Lower lobe of right lung (tissue), 2 donors: ENCODE measurements at regions not wholly inside any gene's neighbourhood (a gene's known extent, or its start where the extent isn't known, plus 50 kb on each side); places are given as distances from the start of the nearest gene placed in this dataset.

Experiments used
- ATAC-seq, 2 donors: fragments of 200-7000 bp; cut with Tn5 transposase; one replicate each; pipeline ENCODE4 v1.9.1; 2020 to 2022; ENCODE audit warnings: mild to moderate bottlenecking in 2 of 2, moderate library complexity in 2 of 2
- DNase-seq: peaks from one replicate; pipeline ENCODE4 v3.0.0-alpha.2; 2020
- H3K27ac ChIP-seq: fragments of 200-600 bp; one replicate; pipeline ENCODE4 v1.8.0; 2022
- H3K27me3 ChIP-seq: fragments of 200-600 bp; one replicate; pipeline ENCODE4 v1.8.0; 2022; ENCODE audit warnings: low read depth
- H3K36me3 ChIP-seq: fragments of 200-600 bp; one replicate; pipeline ENCODE4 v1.8.0; 2022; ENCODE audit warnings: mild to moderate bottlenecking
- H3K4me1 ChIP-seq: fragments of 200-600 bp; one replicate; pipeline ENCODE4 v1.8.0; 2022
- H3K4me3 ChIP-seq: fragments of 200-600 bp; one replicate; pipeline ENCODE4 v1.8.0; 2022; ENCODE audit warnings: mild to moderate bottlenecking
- H3K9me3 ChIP-seq: fragments of 200-600 bp; one replicate; pipeline ENCODE4 v1.8.0; 2022
- intact Hi-C: fragments of 100-400 bp; cut with DNase I; formaldehyde crosslinking; loops from one replicate; pipeline ENCODE4 v1.11.0; 2022
- TF ChIP-seq, protein P1 (sequence below): fragments of 200-600 bp; IDR thresholded peaks from one replicate; pipeline ENCODE4 v1.8.0; 2022; ENCODE audit warnings: antibody characterized with exemption, mild to moderate bottlenecking
- donor health status: DM: no; HTN: yes; CAD: no; lungs with severe emphysema.

GRCh38 chr14:87158283-87158682, 834.7 kb downstream of the GALC start:
- no peak for ATAC-seq
- H3K27ac ChIP-seq: no peak overlapping the region
- H3K4me3 ChIP-seq: no peak overlapping the region
- H3K9me3 ChIP-seq: no peaks in the 10 kb centered on the region
- intact Hi-C loops: no loop called here
- no peaks in the 10 kb centered on the region for H3K27me3 ChIP-seq
- no peaks in the 10 kb centered on the region for H3K36me3 ChIP-seq
- DNase-seq: no peak
- no peaks in the 10 kb centered on the region for H3K4me1 ChIP-seq
- TF ChIP-seq, protein P1, sequence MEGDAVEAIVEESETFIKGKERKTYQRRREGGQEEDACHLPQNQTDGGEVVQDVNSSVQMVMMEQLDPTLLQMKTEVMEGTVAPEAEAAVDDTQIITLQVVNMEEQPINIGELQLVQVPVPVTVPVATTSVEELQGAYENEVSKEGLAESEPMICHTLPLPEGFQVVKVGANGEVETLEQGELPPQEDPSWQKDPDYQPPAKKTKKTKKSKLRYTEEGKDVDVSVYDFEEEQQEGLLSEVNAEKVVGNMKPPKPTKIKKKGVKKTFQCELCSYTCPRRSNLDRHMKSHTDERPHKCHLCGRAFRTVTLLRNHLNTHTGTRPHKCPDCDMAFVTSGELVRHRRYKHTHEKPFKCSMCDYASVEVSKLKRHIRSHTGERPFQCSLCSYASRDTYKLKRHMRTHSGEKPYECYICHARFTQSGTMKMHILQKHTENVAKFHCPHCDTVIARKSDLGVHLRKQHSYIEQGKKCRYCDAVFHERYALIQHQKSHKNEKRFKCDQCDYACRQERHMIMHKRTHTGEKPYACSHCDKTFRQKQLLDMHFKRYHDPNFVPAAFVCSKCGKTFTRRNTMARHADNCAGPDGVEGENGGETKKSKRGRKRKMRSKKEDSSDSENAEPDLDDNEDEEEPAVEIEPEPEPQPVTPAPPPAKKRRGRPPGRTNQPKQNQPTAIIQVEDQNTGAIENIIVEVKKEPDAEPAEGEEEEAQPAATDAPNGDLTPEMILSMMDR: no peak

GRCh38 chr14:87156878-87157277, 836.1 kb downstream of the GALC start:
- H3K27ac ChIP-seq: no peak overlapping the region
- intact Hi-C loops: no loop called here
- H3K4me1 ChIP-seq: no peaks in the 10 kb centered on the region
- TF ChIP-seq, protein P1: no peak
- H3K36me3 ChIP-seq: no peaks in the 10 kb centered on the region
- ATAC-seq: no peak
- no peak for DNase-seq
- no peaks in the 10 kb centered on the region for H3K9me3 ChIP-seq
- H3K27me3 ChIP-seq: no peaks in the 10 kb centered on the region
- H3K4me3 ChIP-seq: no peak overlapping the region

DNA sequence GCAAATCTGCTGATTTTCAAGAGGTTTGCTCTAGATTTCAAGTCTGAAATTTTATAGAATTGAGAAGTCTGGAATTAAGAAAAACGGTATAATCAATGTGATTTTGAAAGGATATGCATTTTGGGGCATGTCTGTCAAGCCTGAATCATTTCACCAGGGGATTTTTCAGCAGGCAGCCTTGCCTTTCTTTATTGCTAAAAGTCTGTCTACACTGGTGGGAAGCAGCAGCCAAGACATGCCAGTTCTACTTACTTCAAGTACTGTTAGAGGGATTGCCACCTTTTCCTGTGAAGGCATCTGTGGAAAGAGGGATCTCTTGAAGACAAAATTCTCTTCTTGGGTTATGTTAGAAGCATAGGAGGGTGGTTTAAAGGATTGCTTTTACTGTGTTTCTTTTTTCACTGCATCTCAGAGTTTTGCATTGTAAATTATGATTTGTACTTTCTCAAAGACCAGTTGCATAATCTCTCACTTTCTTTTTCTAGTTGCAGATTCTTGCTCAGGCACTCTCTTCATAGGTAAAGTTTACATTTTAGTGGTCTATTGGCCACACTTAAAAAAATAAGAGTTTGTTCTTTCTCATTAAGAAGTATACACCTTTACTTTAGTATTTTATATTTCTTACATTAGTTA, 837.0 kb downstream of the GALC start:
- Histone ChIP-seq H3K4me3 (no peak overlapping the region), H3K9me3 (no peaks in the 10 kb centered on the region), H3K4me1 (no peaks in the 10 kb centered on the region), H3K27me3 (no peaks in the 10 kb centered on the region), H3K27ac (no peak overlapping the region), H3K36me3 (no peaks in the 10 kb centered on the region)
- intact Hi-C loops: no loop called here
- TF ChIP-seq, protein P1: no peak
- no peak for ATAC-seq
- DNase-seq: no peak

- TF ChIP-seq, protein P1: no peak
- Histone ChIP-seq H3K4me3 (no peak overlapping the region), H3K36me3 (no peaks in the 10 kb centered on the region), H3K27ac (no peak overlapping the region), H3K4me1 (no peaks in the 10 kb centered on the region), H3K27me3 (no peaks in the 10 kb centered on the region), H3K9me3 (no peaks in the 10 kb centered on the region)
- DNase-seq: no peak
- no peak for ATAC-seq
- intact Hi-C loops: no loop called here
These were observed 839.1 kb downstream of the GALC start for GRCh38 chr14:87153901-87154300.

- Histone ChIP-seq H3K27me3 (no peaks in the 10 kb centered on the region), H3K36me3 (no peaks in the 10 kb centered on the region), H3K9me3 (no peaks in the 10 kb centered on the region), H3K4me1 (no peaks in the 10 kb centered on the region), H3K4me3 (no peak overlapping the region), H3K27ac (no peak overlapping the region)
- intact Hi-C loops: no loop called here
- TF ChIP-seq, protein P1: no peak
- no peak for ATAC-seq
- no peak for DNase-seq
These were observed 839.6 kb downstream of the GALC start for GRCh38 chr14:87153391-87153790.

DNA sequence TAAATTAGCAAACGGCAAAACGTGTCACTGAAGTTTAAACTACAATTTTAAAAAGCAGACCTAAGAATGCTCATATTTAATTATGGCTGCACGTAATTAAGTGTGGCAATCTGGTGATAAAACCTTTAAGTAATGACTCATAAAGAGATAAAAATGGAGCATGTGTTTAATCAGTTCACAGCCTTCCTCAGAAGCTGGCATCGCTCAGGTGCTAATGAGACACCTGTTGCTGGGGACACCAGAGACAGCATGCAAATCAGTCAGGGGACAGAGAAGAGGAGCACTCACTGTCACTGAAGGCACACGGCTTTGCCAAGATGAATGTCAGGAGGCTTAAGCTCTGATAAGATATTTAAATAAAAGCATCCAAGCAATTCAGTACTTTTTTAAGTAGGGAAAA, 840.3 kb downstream of the GALC start:
- Histone ChIP-seq H3K36me3 (no peaks in the 10 kb centered on the region), H3K4me3 (no peak overlapping the region), H3K9me3 (no peaks in the 10 kb centered on the region), H3K4me1 (no peaks in the 10 kb centered on the region), H3K27ac (no peak overlapping the region), H3K27me3 (no peaks in the 10 kb centered on the region)
- no peak for DNase-seq
- TF ChIP-seq, protein P1: no peak
- no peak for ATAC-seq
- intact Hi-C loops: no loop called here
